ELR (cell line): ENCODE measurements at regions not wholly inside any gene's neighbourhood (a gene's known extent, or its start where the extent isn't known, plus 50 kb on each side); places are given as distances from the start of the nearest gene placed in this dataset.

Experiments
- DNase-seq: peaks from one replicate; pipeline ENCODE4 v3.0.0-alpha.2; 2015; ENCODE audit warnings: low read depth

- no peak for DNase-seq
Measured at GRCh38 chr6:105492706-105493673, 90.1 kb upstream of the PREP start.

- DNase-seq, result no peak
Measured at GRCh38 chr6:105489216-105489530, 86.3 kb upstream of the PREP start.

GRCh38 chr6:105488516-105489215 is 85.8 kb upstream of the PREP start:
- DNase-seq, result no peak

- DNase-seq, result no peak
Measured at GRCh38 chr6:105487040-105487790, 84.3 kb upstream of the PREP start.

DNA sequence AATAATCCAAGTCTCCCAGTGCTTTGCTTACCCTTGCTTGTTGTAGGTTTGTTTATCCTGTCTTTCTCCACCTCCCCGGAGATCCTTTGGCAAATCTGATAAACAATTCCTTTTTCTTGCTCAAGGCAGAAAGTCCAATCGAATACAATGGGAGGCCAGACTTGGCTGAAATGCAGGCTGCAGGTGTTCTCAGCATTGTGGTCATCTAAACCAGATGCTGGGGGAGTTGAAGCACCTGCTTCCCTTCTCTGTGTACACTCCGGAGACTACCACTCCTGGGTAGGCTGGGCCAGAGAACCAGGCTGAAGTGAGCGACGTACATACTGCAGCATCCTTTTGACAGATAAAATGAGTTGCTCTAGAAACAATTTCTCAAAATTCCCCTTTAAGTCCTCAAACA is 82.6 kb upstream of the PREP start:
- no peak for DNase-seq

DNA sequence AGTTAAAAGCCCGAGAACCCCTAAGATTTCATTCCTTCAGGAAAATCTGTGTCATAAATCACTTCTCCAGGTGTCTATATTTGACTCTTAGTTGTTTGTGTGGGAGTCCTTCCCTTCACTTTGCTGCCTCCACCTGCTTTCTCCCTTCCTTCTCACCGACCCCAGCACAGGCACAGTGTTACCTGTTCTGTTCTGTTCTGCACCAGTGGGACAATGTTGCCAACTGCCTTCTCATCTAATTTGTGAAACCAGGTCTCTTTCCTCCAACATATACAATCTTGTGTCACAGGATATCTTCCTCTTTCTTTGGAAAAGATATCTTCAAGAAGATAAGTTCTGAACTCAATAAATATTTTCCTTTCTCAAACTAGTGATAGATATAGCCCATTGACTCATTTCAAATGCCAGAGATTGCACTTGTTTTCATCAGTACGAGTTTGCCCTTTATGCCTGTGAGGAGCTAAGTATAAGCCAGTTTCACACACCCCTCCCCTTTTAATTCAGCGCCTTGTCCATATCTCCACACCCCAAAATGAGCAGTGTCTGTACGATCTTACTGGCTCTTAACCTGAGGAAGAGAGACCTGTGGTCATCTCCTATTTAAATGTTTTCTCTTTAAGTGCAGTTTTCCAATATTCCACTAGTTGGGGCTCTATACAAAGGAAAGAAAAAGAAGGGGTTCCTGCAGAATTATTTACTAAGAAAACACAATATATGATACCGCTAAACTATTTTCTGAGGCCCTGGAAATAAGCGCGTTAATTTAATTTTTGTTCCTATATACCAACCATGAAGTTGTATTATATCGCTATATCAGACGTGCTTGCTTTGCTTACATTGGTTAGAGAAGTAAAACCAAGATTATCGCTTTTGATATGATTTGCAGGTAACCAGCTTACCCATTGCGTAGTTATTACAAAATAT is 81.6 kb upstream of the PREP start:
- DNase-seq, result peak; percentile 75

DNA sequence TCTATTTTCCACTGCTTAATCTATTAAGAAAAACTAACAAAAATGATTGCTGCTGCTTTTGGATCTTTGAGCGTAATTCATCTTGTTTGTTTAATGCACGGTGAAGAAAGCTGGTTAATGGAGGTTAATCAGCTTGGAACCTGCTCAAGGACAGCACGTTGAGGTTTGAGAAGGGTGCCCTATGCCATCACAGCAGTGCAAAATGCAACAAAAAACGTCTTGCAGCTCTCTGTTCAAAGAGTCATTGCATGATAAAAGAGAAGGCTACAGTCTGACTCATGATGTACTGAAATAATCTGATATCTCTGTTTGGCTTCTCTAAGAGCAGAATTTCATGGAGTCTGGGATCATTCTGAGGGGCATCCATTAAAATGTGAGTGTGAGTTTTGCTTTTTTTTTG is 80.6 kb upstream of the PREP start:
- DNase-seq, result peak; percentile 67

- DNase-seq, result no peak
Measured at GRCh38 chr6:105482921-105483320, 80.0 kb upstream of the PREP start.

- peak; percentile 17 for DNase-seq
Measured at GRCh38 chr6:105482227-105482844, 79.5 kb upstream of the PREP start.

DNA sequence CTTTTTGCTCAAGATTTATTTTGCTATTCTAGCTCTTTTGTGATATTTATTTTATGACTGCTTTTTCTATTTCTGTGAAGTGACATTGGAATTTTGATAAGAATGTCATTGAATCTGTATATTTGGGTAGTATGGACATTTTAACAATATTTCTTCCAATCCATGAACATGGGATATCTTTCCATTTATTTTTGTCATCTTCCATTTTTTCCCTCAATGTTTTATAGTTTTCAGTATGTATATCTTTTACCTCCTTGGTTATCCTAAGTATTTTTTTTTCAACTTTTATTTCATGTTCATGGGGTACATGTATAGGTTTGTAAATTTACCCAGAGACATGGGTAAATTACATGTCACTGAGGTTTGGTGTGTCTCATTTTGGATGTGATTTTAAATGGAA is 74.1 kb upstream of the PREP start:
- DNase-seq, result no peak

DNA sequence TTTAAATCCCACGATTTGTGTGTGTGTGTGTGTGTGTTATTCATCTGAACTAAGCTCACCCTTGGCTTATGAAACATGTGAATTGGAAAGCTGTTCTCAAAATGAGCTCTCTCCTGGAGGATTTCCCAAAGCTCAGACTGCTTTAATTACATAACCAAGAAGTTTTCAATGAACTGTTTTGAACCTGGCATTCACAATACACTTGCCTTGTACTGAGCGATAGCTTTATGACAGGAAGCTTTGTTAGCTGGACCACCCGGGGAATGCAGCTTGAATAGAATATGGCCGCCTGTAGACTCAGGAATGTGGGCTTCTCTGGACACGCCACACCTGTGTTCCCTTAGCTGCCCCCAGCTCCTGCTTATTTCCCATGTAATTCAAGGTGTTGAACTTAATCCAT is 71.4 kb upstream of the PREP start:
- DNase-seq, result no peak

DNA sequence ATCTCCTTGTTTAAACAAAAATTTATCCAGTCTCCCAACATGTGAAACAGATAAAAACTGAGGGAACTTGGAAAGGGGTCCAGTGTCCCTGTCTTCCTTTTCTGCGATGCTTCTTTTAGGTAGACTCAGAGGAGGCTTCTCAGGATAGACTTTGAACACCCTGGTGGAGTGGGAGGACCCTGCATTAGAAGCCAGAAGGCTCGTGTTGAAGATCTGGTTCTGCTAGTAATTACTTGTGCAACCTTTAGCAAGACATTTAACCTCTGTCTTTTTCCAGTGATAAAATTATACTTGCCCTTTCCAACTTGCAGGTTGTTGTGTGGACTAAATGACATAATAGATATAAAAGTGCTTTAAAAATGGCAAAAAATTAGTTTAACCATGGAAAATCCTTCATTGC is 67.1 kb upstream of the PREP start:
- no peak for DNase-seq

- DNase-seq, result no peak
Measured at GRCh38 chr6:105468850-105469249, 66.0 kb upstream of the PREP start.

DNA sequence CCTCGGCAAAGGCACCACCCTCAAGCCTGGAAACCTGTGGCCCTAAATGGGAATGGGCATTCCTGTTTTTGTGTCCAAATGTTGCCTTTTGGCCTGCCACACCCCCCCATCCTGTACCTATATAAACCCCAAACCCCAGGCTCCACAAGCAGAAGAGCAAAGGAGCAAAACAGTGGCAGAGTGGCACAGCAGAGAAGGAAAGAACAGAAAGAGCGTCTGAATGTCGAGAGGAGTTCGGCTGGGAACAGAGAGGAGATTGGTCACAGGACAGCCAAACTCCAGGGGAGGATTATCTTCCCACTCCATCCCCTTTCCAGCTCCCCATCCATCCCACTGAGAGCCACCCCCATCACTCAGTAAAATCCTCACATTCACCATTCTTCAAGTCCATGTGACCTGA is 58.0 kb upstream of the PREP start:
- no peak for DNase-seq

- peak; percentile 82 for DNase-seq
Measured at GRCh38 chr6:105459864-105460263, 57.0 kb upstream of the PREP start.

- DNase-seq, result peak; percentile 55
Measured at GRCh38 chr6:105459049-105459448, 56.2 kb upstream of the PREP start.

GRCh38 chr6:105458551-105458950 is 55.7 kb upstream of the PREP start:
- no peak for DNase-seq

DNA sequence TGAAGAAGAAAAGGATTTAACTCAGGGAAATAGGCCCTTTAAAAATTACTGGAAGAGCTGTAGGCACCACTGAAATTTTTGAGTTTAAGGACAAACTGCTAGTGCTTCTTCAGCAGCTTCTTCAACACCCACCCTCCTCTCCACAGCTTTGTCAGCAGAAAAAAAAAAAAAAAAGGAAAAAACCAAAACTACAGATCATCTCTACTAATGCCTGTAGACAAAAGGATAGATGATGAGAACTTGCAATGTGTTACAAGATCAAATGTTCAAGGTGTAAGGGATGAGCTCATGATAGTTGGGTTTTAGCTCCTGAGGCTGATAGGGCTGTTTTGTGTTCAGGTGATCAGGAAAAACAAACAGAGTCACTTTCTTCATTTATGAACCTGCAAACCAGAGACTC is 55.2 kb upstream of the PREP start:
- DNase-seq, result no peak

DNA sequence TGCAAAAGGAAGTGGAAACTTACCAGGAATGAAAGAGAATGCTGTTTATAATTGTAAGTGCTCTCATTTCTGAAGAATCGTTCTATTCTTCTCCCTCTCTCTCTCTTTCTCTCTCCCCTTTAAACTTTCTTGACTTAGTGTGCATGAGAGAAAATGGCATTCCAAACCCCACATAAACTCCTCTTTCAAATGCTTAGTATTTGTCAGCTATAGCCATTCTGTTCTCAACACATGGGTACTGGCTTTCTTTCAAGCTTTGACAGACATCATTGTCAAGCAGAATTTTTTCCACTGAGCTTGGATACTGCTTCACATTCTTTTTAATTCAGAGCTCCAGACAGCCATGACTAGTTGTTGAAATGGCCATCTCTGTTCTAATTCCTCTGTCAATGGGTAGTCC is 51.1 kb upstream of the PREP start:
- DNase-seq, result no peak

GRCh38 chr6:105452924-105453756 is 50.3 kb upstream of the PREP start:
- DNase-seq, result no peak
